Spinal cord (tissue), 9 donors: ENCODE measurements at regions not wholly inside any gene's neighbourhood (a gene's known extent, or its start where the extent isn't known, plus 50 kb on each side); places are given as distances from the start of the nearest gene placed in this dataset.

Experiments used
- DNase-seq, 6 donors: peaks; one replicate each; pipeline versions ENCODE4 v3.0.0 to v3.0.0-alpha.2; 2013 to 2015; ENCODE audit warnings: low spot score in 6 of 6, low read depth in 4 of 6
- H3K27ac ChIP-seq: one replicate; pipeline ENCODE4 v1.5.1; 2013; ENCODE audit warnings: low read depth, low read length, control low read depth
- H3K27me3 ChIP-seq: one replicate; pipeline ENCODE4 v1.6.1; 2013; ENCODE audit warnings: low read length; ENCODE audit not compliant: control insufficient read depth, insufficient read depth
- H3K36me3 ChIP-seq: one replicate; pipeline ENCODE4 v1.6.1; 2013; ENCODE audit warnings: low read length; ENCODE audit not compliant: control insufficient read depth, insufficient read depth
- H3K4me1 ChIP-seq: one replicate; pipeline ENCODE4 v1.6.1; 2013; ENCODE audit warnings: low read length; ENCODE audit not compliant: control insufficient read depth, insufficient read depth
- H3K4me3 ChIP-seq: one replicate; pipeline ENCODE4 v1.5.1; 2013; ENCODE audit warnings: low read depth, low read length, control low read depth
- H3K9me3 ChIP-seq: one replicate; pipeline ENCODE4 v1.6.1; 2013; ENCODE audit warnings: low read length; ENCODE audit not compliant: control insufficient read depth, insufficient read depth
- WGBS: methylation state at CpG from one replicate; pipeline ENCODE4 v1.1.5; 2013; ENCODE audit warnings: missing lambda C conversion rate; ENCODE audit not compliant: insufficient coverage; 5-methylcytosine and 5-hydroxymethylcytosine counted together
- donor health status: healthy.

DNA sequence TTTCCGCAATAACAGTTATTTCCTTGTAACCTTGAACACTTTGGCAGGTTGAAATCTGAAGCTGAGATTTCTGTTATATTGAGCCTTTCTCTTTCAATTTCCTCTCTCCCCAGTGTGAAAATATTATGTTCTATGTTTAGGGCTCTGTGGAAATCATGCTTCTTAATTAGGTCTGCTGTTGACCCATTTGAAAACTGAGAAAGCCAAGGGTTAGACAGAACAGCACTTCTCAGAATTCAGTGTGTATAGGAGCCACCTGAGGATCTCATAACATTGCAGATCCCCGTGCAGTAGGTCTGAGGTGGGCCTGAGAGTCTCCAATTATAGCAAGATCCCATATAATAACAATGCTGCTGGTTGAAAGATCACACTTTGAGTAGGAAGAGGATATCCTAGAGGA is 230.2 kb upstream of the NT5C1B start:
- WGBS: no CpG with 5 or more reads among the region's 2 CpGs

GRCh38 chr2:18814387-18814786 is 225.0 kb upstream of the NT5C1B start:
- no CpG with 5 or more reads among the region's 2 CpGs for WGBS
- Histone ChIP-seq H3K9me3 (no peaks in the 10 kb centered on the region), H3K27me3 (no peaks in the 10 kb centered on the region), H3K36me3 (no peaks in the 10 kb centered on the region), H3K4me1 (no peaks in the 10 kb centered on the region), H3K4me3 (no peak overlapping the region), H3K27ac (no peak overlapping the region)
- DNase-seq: peak in 1 of 6 donors; percentile 43

More for the DNA sequence above, 230.2 kb upstream of the NT5C1B start:
- H3K4me3 ChIP-seq: no peak overlapping the region
- no peaks in the 10 kb centered on the region for H3K9me3 ChIP-seq
- no peak for DNase-seq
- no peak overlapping the region for H3K27ac ChIP-seq
- H3K4me1 ChIP-seq: no peaks in the 10 kb centered on the region
- no peaks in the 10 kb centered on the region for H3K27me3 ChIP-seq
- no peaks in the 10 kb centered on the region for H3K36me3 ChIP-seq

DNA sequence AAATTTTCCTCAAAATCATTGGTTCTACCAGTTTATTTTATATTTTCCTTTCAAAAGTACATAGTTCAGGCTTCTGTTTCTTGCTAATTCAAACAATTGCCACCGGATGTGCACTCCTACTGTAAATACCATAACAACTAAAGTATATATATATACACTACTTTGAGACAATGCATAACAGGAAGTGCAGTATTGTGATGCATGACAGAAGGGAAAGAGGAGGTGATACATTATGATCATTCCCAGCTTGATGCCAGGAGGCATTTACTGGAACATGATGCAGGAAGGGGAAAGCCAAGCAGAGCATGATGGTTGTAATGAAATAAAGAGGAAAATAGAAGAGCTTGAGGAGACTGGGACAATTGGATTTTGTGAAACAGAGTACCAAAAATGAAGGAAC is 215.2 kb upstream of the NT5C1B start:
- no peak for DNase-seq
- no peaks in the 10 kb centered on the region for H3K4me1 ChIP-seq
- WGBS: no CpG with 5 or more reads among the region's 1 CpG
- H3K36me3 ChIP-seq: no peaks in the 10 kb centered on the region
- H3K27me3 ChIP-seq: no peaks in the 10 kb centered on the region
- no peak overlapping the region for H3K27ac ChIP-seq
- no peak overlapping the region for H3K4me3 ChIP-seq
- H3K9me3 ChIP-seq: no peaks in the 10 kb centered on the region

GRCh38 chr2:18803141-18803939 is 214.0 kb upstream of the NT5C1B start:
- Histone ChIP-seq H3K4me1 (no peaks in the 10 kb centered on the region), H3K4me3 (no peak overlapping the region), H3K9me3 (no peaks in the 10 kb centered on the region), H3K36me3 (no peaks in the 10 kb centered on the region), H3K27ac (no peak overlapping the region), H3K27me3 (no peaks in the 10 kb centered on the region)
- WGBS: 70% methylated on average over 1 of the region's 2 CpGs
- DNase-seq: no peak

DNA sequence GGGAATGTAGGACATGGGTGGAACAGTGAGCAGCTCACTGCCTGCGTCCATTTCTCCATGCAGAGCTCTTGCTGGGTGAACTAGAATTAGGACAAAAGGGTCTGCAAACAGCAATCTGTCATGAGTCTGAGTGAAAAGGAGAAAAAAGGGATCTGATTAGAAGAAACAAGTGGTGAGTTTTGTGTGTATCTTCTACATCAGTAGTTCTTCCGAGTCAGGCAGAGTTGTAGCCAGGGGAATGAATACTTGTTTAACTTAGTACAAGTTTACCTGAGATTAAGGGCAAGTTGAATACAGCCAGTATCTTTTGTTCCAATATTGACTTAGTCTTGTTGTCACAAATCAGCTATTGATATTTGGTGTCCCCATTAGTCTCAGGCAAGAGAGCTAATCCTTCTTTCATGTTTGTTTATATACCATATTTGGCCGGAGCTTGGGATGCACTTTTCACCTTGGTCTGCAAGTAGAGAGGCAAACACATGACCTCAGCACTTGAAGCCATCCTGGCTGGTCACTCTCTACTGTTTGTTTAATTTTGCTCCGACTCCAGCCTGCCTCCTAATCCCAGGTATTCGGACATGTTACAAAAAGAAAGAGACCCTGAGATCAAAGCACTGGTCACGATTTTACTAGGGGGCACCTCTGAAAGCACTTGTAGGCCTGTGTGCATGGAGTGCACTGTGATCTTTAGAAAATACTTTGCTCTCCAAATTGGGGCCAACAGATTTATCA is 211.0 kb upstream of the NT5C1B start:
- Histone ChIP-seq H3K27me3 (no peaks in the 10 kb centered on the region), H3K36me3 (no peaks in the 10 kb centered on the region), H3K27ac (no peak overlapping the region), H3K4me3 (no peak overlapping the region), H3K4me1 (no peaks in the 10 kb centered on the region), H3K9me3 (no peaks in the 10 kb centered on the region)
- 46% methylated on average over 6 of the region's 6 CpGs for WGBS
- no peak for DNase-seq

DNA sequence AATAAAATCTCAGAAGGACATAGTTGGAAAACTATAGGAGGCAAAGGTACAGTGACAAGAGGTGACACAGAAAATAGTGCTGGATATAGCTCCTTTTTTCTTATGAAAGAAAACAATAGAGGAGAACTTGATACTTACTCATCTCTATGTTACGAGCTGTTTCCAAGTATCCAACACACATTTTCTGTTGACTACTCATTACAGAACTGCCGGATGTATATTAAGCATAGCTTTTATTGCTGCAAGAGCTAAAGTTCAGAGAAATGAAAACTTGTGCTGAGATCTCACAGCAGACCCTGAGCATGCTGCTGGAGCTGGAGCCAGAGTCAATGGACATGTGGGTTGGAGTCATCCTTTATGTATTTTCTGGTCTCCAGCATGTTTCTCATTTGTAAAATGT is 210.0 kb upstream of the NT5C1B start:
- H3K36me3 ChIP-seq: no peaks in the 10 kb centered on the region
- no peak overlapping the region for H3K4me3 ChIP-seq
- no peak overlapping the region for H3K27ac ChIP-seq
- DNase-seq: no peak
- WGBS: no CpG with 5 or more reads among the region's 2 CpGs
- H3K9me3 ChIP-seq: no peaks in the 10 kb centered on the region
- H3K4me1 ChIP-seq: no peaks in the 10 kb centered on the region
- no peaks in the 10 kb centered on the region for H3K27me3 ChIP-seq

GRCh38 chr2:18797133-18797845 is 207.9 kb upstream of the NT5C1B start:
- WGBS: 100% methylated on average over 1 of the region's 3 CpGs
- Histone ChIP-seq H3K4me1 (peaks cover 9% of the 10 kb centered on the region), H3K27me3 (no peaks in the 10 kb centered on the region), H3K4me3 (no peak overlapping the region), H3K36me3 (no peaks in the 10 kb centered on the region), H3K27ac (no peak overlapping the region), H3K9me3 (no peaks in the 10 kb centered on the region)
- DNase-seq: no peak

DNA sequence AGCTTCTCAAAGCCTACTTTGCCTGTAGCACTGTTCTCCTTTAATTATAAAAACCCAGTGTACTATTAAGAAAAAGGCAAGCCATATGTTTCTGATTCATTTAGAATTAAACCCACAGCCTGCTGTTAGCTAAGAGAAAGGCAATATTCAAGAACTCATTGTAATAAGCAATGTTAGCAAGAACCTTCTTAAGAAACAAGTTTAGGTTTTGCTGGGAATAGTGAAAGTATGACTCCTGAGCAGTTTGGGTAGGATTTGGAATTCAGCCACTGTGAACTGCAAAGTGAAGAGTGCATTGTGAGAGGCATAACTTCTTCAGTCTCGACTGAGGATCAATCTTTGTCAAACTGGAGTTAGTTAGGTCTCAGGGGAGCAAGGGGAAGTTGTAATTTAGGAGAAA is 206.5 kb upstream of the NT5C1B start:
- H3K4me1 ChIP-seq: peaks cover 21% of the 10 kb centered on the region
- H3K9me3 ChIP-seq: no peaks in the 10 kb centered on the region
- no peaks in the 10 kb centered on the region for H3K27me3 ChIP-seq
- H3K36me3 ChIP-seq: no peaks in the 10 kb centered on the region
- DNase-seq: peak in 2 of 6 donors; percentile 15 to 26
- H3K27ac ChIP-seq: no peak overlapping the region
- H3K4me3 ChIP-seq: no peak overlapping the region
- WGBS: 27% methylated on average over 1 of the region's 1 CpG

DNA sequence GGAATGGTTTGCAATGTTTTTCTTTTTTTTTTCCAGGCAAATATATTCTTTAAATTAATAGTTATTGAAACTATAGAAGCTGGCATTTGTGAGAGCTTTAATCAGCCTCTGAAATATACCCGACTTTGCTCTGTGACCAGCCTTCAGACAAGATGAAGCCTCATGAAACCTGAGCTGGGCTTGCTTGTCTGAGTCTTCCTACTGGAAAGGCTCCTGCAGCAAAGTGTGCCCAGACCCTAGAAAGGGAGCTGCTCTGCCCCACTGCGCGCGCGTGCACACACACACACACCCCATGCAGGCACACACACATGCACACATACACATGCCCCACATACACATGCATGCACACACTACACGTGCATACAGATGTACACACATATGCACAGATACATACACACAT is 203.3 kb upstream of the NT5C1B start:
- Histone ChIP-seq H3K9me3 (no peaks in the 10 kb centered on the region), H3K36me3 (no peaks in the 10 kb centered on the region), H3K4me3 (no peak overlapping the region), H3K27me3 (no peaks in the 10 kb centered on the region), H3K27ac (peak overlapping the region; percentile 33), H3K4me1 (peaks cover 24% of the 10 kb centered on the region)
- 65% methylated on average over 5 of the region's 6 CpGs for WGBS
- no peak for DNase-seq
